GM23338 (cell line): ENCODE measurements at regions not wholly inside any gene's neighbourhood (a gene's known extent, or its start where the extent isn't known, plus 50 kb on each side); places are given as distances from the start of the nearest gene placed in this dataset.

ENCODE experiments used
- ATAC-seq: fragments of 200-7000 bp; cut with Tn5 transposase; 3 replicates; pipeline ENCODE4 v1.9.1; 2020
- DNase-seq: peaks from one replicate; pipeline ENCODE4 v3.0.0-alpha.2; 2015; ENCODE audit warnings: low spot score
- H2AFZ ChIP-seq: fragments of 200-600 bp; sonication (generic); 2 replicates; pipeline ENCODE4 v1.8.0; 2016; ENCODE audit warnings: antibody characterized with exemption, mild to moderate bottlenecking, moderate library complexity
- H3F3A ChIP-seq: fragments of 200-600 bp; sonication (generic); replicated peaks from 2 replicates; pipeline ENCODE4 v1.8.0; 2017; ENCODE audit warnings: antibody characterized with exemption, mixed run types, low read depth
- H3K27ac ChIP-seq: fragments of 200-600 bp; sonication (generic); 2 replicates; pipeline ENCODE4 v1.6.1; 2016; ENCODE audit warnings: low read depth
- H3K27me3 ChIP-seq: fragments of 200-600 bp; sonication (generic); 2 replicates; pipeline ENCODE4 v1.8.0; 2016; ENCODE audit warnings: mild to moderate bottlenecking, mixed run types, moderate library complexity; ENCODE audit not compliant: insufficient read depth
- H3K36me3 ChIP-seq: fragments of 200-600 bp; sonication (generic); 2 replicates; pipeline ENCODE4 v1.8.0; 2016; ENCODE audit warnings: mild to moderate bottlenecking; ENCODE audit not compliant: insufficient read depth
- H3K4me1 ChIP-seq: fragments of 200-600 bp; sonication (generic); 2 replicates; pipeline ENCODE4 v1.8.0; 2016; ENCODE audit warnings: mild to moderate bottlenecking, moderate library complexity; ENCODE audit not compliant: insufficient read depth
- H3K4me2 ChIP-seq: fragments of 200-600 bp; sonication (generic); 2 replicates; pipeline ENCODE4 v1.7.1; 2017; ENCODE audit warnings: mixed run types
- H3K4me3 ChIP-seq: fragments of 200-600 bp; sonication (generic); 2 replicates; pipeline ENCODE4 v1.6.1; 2016; ENCODE audit warnings: mixed run types
- H3K79me2 ChIP-seq: fragments of 200-600 bp; sonication (generic); replicated peaks from 2 replicates; pipeline ENCODE4 v1.8.0; 2017; ENCODE audit warnings: mild to moderate bottlenecking; ENCODE audit not compliant: insufficient read depth
- H3K9me2 ChIP-seq: fragments of 200-600 bp; sonication (generic); 2 replicates; pipeline ENCODE4 v1.8.0; 2017; ENCODE audit not compliant: insufficient read depth
- H4K20me1 ChIP-seq: fragments of 200-600 bp; sonication (generic); replicated peaks from 2 replicates; pipeline ENCODE4 v1.8.0; 2017; ENCODE audit warnings: mild to moderate bottlenecking; ENCODE audit not compliant: insufficient read depth
- H3K27ac Mint-ChIP-seq: 2 replicates; pipeline ENCODE4 v1.8.0; 2020; ENCODE audit warnings: inconsistent platforms, mild to moderate bottlenecking, moderate library complexity, mixed read lengths
- H3K27me3 Mint-ChIP-seq: 3 replicates; pipeline ENCODE4 v1.8.0; 2022; ENCODE audit warnings: low read depth, mild to moderate bottlenecking, moderate library complexity, mixed read lengths, inconsistent platforms; ENCODE audit not compliant: insufficient read depth, poor library complexity
- H3K36me3 Mint-ChIP-seq: 3 replicates; pipeline ENCODE4 v1.8.0; 2021; ENCODE audit warnings: low read depth, mild to moderate bottlenecking, inconsistent platforms, moderate library complexity, mixed read lengths
- H3K4me1 Mint-ChIP-seq: 3 replicates; pipeline ENCODE4 v1.8.0; 2020; ENCODE audit warnings: mild to moderate bottlenecking, inconsistent platforms, mixed read lengths
- H3K4me3 Mint-ChIP-seq: 3 replicates; pipeline ENCODE4 v1.8.0; 2021; ENCODE audit warnings: moderate library complexity, mild to moderate bottlenecking, inconsistent platforms, mixed read lengths
- H3K9me3 Mint-ChIP-seq: 3 replicates; pipeline ENCODE4 v1.8.0; 2020; ENCODE audit warnings: moderate library complexity, mild to moderate bottlenecking, inconsistent platforms, mixed read lengths
- CREB1 ChIP-seq: fragments of 250-450 bp; sonication (Bioruptor Pico); IDR thresholded peaks from 2 replicates; pipeline ENCODE4 v1.5.0; 2020; ENCODE audit warnings: low read depth, mild to moderate bottlenecking, moderate library complexity
- CTCF ChIP-seq, 2 experiments: fragments of 200-600 bp in 1 of 2; sonication (generic) in 1 of 2; conservative IDR thresholded peaks; 2 replicates each; pipeline versions ENCODE4 v1.5.1 to v1.6.1; 2016 to 2017; ENCODE audit warnings: antibody characterized with exemption in 2 of 2, low read depth in 2 of 2, mild to moderate bottlenecking in 2 of 2, moderate library complexity in 1 of 2
- EZH2 ChIP-seq: fragments of 200-600 bp; sonication (generic); IDR thresholded peaks from one replicate; pipeline ENCODE4 v1.8.0; 2017; ENCODE audit warnings: antibody characterized with exemption, mild to moderate bottlenecking, low read depth; ENCODE audit not compliant: unreplicated experiment
- EZH2phosphoT487 ChIP-seq: fragments of 200-600 bp; sonication (generic); IDR thresholded peaks from one replicate; pipeline ENCODE4 v1.8.1; 2018; ENCODE audit warnings: antibody characterized with exemption; ENCODE audit not compliant: unreplicated experiment
- JUNB ChIP-seq: IDR thresholded peaks from one replicate; pipeline ENCODE4 v1.6.1; 2016; ENCODE audit warnings: antibody characterized with exemption; ENCODE audit not compliant: unreplicated experiment
- NANOG ChIP-seq: IDR thresholded peaks from 2 replicates; pipeline ENCODE4 v1.6.1; 2016; ENCODE audit warnings: antibody characterized with exemption, borderline replicate concordance
- REST ChIP-seq: IDR thresholded peaks from one replicate; pipeline ENCODE4 v1.6.1; 2018; ENCODE audit warnings: antibody characterized with exemption; ENCODE audit not compliant: unreplicated experiment
- STAT1 ChIP-seq: IDR thresholded peaks from one replicate; pipeline ENCODE4 v1.6.1; 2016; ENCODE audit warnings: antibody characterized with exemption; ENCODE audit not compliant: unreplicated experiment
- ZNF114 ChIP-seq: fragments of 250-450 bp; sonication (Bioruptor Pico); IDR thresholded peaks from 2 replicates; pipeline ENCODE4 v1.5.0; 2020; ENCODE audit warnings: mild to moderate bottlenecking, moderate library complexity
- ZNF462 ChIP-seq: fragments of 250-450 bp; sonication (Bioruptor Pico); IDR thresholded peaks from 2 replicates; pipeline ENCODE4 v1.5.0; 2020; ENCODE audit warnings: mild to moderate bottlenecking, moderate library complexity

GRCh38 chr1:55823541-55824250, 608.5 kb upstream of the USP24 start:
- Mint-ChIP-seq H3K36me3 (no peaks in the 10 kb centered on the region), H3K4me3 (no peak overlapping the region), H3K27ac (no peak overlapping the region), H3K9me3 (no peaks in the 10 kb centered on the region), H3K27me3 (peaks cover 2% of the 10 kb centered on the region), H3K4me1 (no peaks in the 10 kb centered on the region)
- H3K4me2 ChIP-seq, result no peak overlapping the region
- no peaks in the 10 kb centered on the region for H3K36me3 ChIP-seq
- TF ChIP-seq STAT1, result no peak
- no peak for TF ChIP-seq EZH2phosphoT487
- TF ChIP-seq REST, result no peak
- no peaks in the 10 kb centered on the region for H3K79me2 ChIP-seq
- no peak overlapping the region for H2AFZ ChIP-seq
- no peaks in the 10 kb centered on the region for H3F3A ChIP-seq
- H3K27ac ChIP-seq, result no peak overlapping the region
- H3K4me3 ChIP-seq, result no peak overlapping the region
- no peak for DNase-seq
- no peaks in the 10 kb centered on the region for H3K27me3 ChIP-seq
- no peak for ATAC-seq
- 0 out of 2 replicates have a peak, but pooled peaks cover 2% of the 10 kb centered on the region for H3K9me2 ChIP-seq
- no peaks in the 10 kb centered on the region for H3K4me1 ChIP-seq
- no peaks in the 10 kb centered on the region for H4K20me1 ChIP-seq

- Mint-ChIP-seq H3K9me3 (no peaks in the 10 kb centered on the region), H3K36me3 (no peaks in the 10 kb centered on the region), H3K27ac (no peak overlapping the region), H3K4me1 (no peaks in the 10 kb centered on the region), H3K4me3 (no peak overlapping the region), H3K27me3 (peaks cover 3% of the 10 kb centered on the region)
- H3K27me3 ChIP-seq, result no peaks in the 10 kb centered on the region
- H3K79me2 ChIP-seq, result no peaks in the 10 kb centered on the region
- no peak for DNase-seq
- no peak overlapping the region for H3K4me2 ChIP-seq
- H3K4me1 ChIP-seq, result no peaks in the 10 kb centered on the region
- ATAC-seq, result no peak
- no peaks in the 10 kb centered on the region for H3F3A ChIP-seq
- H3K9me2 ChIP-seq, result 0 out of 2 replicates have a peak, but pooled peaks cover 2% of the 10 kb centered on the region
- H4K20me1 ChIP-seq, result no peaks in the 10 kb centered on the region
- H2AFZ ChIP-seq, result no peak overlapping the region; the same call in 1 of the 2 replicates
- H3K27ac ChIP-seq, result no peak overlapping the region
- H3K36me3 ChIP-seq, result no peaks in the 10 kb centered on the region
- no peak overlapping the region for H3K4me3 ChIP-seq
- TF ChIP-seq ZNF462 (CRISPR knock-in tag), result no peak
- no peak for TF ChIP-seq NANOG
- TF ChIP-seq JUNB, result no peak
- no peak for TF ChIP-seq EZH2
- no peak for TF ChIP-seq CTCF (conservative IDR thresholded peaks at IDR 0.05; ENCODE audit: low read depth in 2 of 2)
- no peak for TF ChIP-seq ZNF114
- no peak for TF ChIP-seq CREB1 (CRISPR knock-in tag)
- TF ChIP-seq EZH2phosphoT487, result no peak
These were observed 607.7 kb upstream of the USP24 start for GRCh38 chr1:55822891-55823290.
